CD4-positive, alpha-beta T cell treated with Interleukin-15 for 4 hours (primary cell): ENCODE measurements at regions not wholly inside any gene's neighbourhood (a gene's known extent, or its start where the extent isn't known, plus 50 kb on each side); places are given as distances from the start of the nearest gene placed in this dataset.

Experiments
- DNase-seq: peaks from one replicate; pipeline ENCODE4 v3.0.0-alpha.2; 2020; ENCODE audit warnings: low spot score

DNA sequence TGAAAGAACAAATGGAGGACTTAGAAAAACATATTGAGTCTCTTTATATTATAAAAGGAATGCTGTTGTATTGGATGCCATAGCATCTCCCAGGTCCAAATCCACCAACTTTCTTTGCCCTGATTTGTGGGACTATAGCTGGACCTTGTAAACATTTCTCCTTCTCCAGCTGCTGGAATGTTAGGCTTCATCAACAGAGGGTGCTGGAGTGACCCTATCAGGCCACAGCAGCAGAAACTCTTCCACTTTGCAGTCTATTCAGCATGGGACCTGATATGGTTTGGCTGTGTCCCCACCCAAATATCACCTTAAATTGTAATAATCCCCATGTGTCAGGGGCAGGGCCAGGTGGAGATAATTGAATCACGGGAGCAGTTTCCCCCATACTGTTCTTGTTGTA, 138.4 kb upstream of the ARL4C start:
- no peak for DNase-seq

DNA sequence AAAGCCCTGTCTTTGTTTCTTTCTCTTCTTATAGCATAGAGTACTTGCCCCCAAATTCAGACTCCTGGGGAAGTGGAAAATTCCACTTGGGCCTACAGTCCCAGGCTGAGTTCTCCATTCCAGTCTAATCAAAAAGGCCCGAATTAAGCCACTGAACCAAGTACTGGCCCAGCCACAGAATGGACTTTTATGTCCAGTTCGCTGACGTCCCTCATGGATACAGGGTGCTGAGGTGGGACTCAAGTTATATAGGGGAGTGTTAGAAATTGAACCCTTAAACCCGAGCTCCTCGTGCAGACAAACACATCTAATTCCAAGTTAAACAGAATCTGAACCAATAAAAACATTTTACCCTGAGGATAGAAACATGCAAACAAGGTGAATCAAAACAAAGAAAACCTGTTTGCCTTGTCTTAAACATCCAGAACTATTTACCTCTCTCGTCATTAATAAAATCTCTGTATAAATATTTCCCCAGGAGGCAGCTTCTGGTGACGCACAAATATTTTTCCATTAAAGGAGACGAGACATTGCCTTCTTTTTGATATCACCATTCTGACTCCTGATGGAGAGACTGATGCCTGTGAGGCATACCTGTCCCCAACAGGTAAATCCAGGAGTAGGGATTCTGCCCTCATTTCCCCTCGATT, 136.8 kb upstream of the ARL4C start:
- DNase-seq: no peak

GRCh38 chr2:234632527-234633391, 135.9 kb upstream of the ARL4C start:
- DNase-seq: no peak

- DNase-seq: no peak
Observed at GRCh38 chr2:234631646-234632514, 135.0 kb upstream of the ARL4C start.

GRCh38 chr2:234630801-234631261, 133.9 kb upstream of the ARL4C start:
- DNase-seq: no peak

DNA sequence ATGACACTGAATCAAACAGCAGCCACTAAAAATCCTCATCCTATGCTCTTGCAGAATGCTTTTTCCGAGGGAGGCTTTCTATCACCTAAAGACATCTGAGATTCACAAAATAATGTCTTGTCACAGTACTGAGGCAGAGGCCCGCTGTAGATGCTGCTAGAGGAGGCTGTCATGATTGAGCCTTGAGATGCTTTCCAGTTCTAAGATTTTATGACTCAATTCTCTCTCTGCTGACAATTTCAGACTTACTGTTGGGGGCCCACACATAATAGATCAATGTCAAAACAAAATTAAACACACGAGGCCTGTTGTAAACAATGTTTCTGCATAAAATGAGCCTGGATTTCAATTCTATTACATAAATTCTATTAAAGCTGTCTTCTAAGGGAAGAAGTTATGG, 132.7 kb upstream of the ARL4C start:
- no peak for DNase-seq

DNA sequence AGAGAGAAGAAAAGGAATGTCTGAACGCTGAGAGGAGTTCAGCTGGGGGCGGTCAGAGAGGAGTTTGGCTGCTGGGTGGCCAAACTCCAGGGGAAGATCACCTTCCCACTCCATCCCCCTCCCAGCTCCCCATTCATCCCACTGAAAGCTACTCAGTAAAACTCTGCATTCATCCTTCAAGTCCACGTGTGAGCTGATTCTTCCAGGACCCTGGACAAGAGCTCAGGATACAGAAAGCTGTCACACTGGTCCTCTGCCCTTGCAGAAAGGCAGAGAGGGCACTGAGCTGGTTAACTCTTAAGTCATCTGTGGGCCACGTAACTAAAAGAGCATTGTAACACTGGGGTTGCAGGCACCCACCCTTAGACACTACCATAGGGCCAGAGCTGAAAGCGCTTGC, 132.1 kb upstream of the ARL4C start:
- DNase-seq: no peak

DNA sequence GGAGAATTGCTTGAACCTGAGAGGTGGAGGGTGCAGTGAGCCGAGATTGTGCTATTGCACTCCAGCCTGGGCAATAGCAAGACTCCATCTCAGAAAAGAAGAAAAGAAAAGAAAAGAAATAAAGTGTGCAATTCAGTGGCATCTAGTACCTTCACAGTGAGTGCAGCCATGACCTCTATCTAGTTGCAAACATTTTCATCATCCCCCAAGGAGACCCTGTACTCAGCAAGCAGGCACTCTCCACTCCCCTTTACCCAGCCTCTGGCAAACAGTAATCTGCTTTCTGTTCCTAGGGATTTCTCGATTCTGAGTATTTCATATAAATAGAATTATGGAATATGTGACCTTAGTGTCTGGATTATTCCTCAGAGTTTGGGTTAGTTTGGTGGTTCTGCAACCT, 130.4 kb upstream of the ARL4C start:
- no peak for DNase-seq

- DNase-seq: no peak
Observed at GRCh38 chr2:234626566-234627130, 129.8 kb upstream of the ARL4C start.

- no peak for DNase-seq
Observed at GRCh38 chr2:234625626-234626250, 128.9 kb upstream of the ARL4C start.

DNA sequence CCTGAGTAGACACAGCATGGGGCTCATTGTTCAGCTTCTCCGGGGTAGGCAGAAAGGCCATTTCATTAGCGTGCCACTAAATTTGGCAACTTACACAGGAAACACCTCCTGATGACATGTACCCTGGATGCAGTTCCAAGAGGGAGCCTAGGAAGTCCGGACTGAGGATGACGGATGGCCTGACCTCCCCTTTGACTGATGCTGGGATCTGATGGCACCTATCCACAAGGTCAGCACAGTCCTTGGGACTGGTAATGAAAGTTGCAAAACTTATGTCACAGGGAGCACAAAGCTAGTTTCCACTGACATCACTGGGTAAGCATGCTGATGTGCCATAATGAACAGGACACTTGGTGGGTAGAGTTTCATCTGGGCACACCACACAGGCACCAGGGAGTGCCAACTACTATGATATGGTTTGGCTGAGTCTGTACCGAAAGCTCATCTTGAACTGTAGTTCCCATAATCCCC, 126.7 kb upstream of the ARL4C start:
- DNase-seq: no peak

- DNase-seq: no peak
Observed at GRCh38 chr2:234621120-234621519, 124.2 kb upstream of the ARL4C start.

- no peak for DNase-seq
Observed at GRCh38 chr2:234620018-234620417, 123.1 kb upstream of the ARL4C start.

GRCh38 chr2:234615643-234616356, 118.9 kb upstream of the ARL4C start:
- no peak for DNase-seq

DNA sequence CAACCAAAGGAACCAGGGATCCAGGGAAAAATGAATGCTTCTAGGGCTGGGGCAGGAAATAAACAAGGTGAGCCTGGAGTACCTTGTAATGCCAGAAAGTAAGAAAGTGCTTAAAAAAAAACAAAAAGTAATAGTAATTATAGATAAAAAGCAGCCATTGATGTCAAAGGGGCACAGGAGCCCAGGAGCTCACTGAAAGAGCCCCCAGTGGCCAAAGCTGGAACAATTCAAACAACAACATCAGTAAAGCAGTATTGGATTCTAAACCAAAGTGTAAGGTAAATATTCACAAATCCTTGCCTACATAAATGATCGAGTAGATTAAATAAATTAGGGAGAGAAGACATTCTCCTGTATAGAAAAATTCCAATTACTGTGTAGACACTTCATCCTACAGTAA, 114.3 kb upstream of the ARL4C start:
- no peak for DNase-seq

DNA sequence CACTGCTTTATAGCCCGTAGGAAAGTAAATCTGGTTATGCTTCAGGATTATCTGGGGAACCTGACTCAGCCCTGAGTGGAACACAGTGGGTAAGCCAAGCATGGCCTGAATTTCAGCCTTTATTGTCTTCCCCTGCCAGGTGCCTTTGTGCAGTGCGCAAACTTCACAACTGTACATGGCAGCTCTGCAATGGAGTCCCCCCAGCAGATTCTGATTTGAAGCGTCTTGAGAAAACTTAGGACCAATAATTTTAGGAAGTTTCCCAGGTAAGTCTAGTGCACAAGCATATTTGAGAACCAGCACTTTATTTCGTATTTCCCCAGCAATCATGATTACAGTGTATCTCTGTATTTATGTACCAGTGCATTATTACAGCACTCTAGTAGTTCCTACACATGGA, 112.1 kb upstream of the ARL4C start:
- no peak for DNase-seq

DNA sequence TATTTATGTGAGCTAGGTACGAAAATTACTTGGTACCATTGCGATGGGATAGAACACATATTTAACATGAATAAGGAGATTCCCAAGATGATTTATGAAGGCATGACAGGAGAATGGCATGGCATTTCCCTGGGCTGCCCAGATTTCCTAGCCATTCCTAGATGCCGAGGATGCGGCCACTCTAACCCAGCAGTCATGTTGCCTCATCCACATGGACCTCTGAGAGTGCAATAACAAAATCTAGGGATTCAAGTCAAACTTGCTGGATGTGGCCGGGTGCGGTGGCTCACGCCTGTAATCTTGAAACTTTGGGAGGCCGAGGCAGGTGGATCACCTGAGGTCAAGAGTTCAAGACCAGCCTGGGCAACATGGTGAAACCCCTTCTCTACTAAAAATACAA, 110.8 kb upstream of the ARL4C start:
- DNase-seq: no peak

GRCh38 chr2:234606896-234607295, 110.0 kb upstream of the ARL4C start:
- DNase-seq: no peak

GRCh38 chr2:234603619-234604018, 106.7 kb upstream of the ARL4C start:
- DNase-seq: no peak

DNA sequence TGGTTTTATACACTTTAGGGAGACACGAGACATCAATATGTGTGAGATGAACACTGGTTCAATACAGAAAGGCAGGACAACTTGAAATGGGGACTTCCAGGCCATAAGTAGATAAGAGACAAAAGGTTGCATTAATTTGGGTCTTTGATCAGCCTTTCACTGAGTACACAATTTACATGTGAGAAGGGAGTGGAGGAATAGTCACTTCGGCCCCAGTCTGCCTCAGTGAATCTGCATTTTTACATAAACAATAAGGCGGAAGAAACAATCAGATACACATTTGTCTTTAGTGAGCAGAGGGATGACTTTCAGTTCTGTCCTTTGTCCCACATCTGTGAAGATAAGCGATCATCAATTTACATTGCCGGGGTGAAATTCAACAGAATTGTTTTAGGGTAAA, 104.3 kb upstream of the ARL4C start:
- no peak for DNase-seq

GRCh38 chr2:234597576-234597861, 100.6 kb upstream of the ARL4C start:
- DNase-seq: no peak
